Lower leg skin (tissue), 4 donors: ENCODE measurements at regions not wholly inside any gene's neighbourhood (a gene's known extent, or its start where the extent isn't known, plus 50 kb on each side); places are given as distances from the start of the nearest gene placed in this dataset.

Source experiments
- DNase-seq, 2 donors: peaks; one replicate each; pipeline ENCODE4 v3.0.0-alpha.2; 2019; ENCODE audit warnings: low spot score in 2 of 2
- H3K4me3 ChIP-seq: fragments of 200-600 bp; sonication (generic); 2 replicates; pipeline ENCODE4 v1.5.1; 2017; ENCODE audit warnings: mild to moderate bottlenecking, low read depth; ENCODE audit not compliant: poor library complexity, severe bottlenecking
- CTCF ChIP-seq, 3 donors: fragments of 450-650 bp; IDR thresholded peaks; one replicate each; pipeline ENCODE4 v1.5.1; 2016; ENCODE audit warnings: antibody characterized with exemption in 3 of 3, mild to moderate bottlenecking in 3 of 3, moderate library complexity in 2 of 3
- POLR2A ChIP-seq, 2 donors: fragments of 450-650 bp; IDR thresholded peaks; one replicate each; pipeline ENCODE4 v1.6.1; 2016 to 2017; ENCODE audit warnings: antibody characterized with exemption in 2 of 2, mild to moderate bottlenecking in 1 of 2, moderate library complexity in 1 of 2
- WGBS, 2 donors: methylation state at CpG; one replicate each; pipeline ENCODE4 v1.1.5; 2018; 5-methylcytosine and 5-hydroxymethylcytosine counted together
- intact Hi-C: fragments of 100-400 bp; cut with DNase I; formaldehyde crosslinking; loops from one replicate; pipeline ENCODE4 v1.15.0; 2023; ENCODE audit warnings: low total_unique reads

DNA sequence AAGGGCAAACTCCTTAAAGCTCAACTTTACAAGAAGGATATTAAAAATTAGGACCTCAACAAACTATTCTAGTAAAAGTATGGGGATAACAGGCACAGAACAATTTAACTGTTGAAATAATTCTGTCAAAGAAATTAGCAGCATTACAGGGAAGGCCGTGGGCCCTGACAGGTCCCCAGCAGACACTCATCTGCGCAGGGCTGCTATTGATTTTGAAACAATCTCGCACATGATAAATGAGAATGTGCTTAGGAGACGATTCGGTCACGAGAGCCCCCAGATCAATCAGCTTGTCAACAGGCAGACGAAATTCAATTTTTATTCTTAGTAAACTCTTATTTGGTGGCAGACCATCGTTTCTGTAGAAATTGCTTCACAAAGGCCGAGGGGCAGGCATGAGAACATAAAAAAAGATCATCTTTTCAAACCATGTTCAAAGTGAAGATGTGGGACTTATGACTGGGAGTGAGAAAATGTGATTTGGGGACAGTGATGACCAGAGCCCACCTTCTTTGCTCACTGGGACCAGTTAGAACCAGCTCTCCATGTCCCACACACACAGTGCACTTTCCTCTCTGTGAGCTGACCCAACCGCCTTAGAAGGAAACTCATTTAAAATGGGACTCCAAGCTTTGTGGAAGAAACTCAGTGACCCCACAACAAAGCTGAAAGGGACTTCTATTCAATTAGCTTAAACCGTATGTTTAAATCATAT, 654.5 kb downstream of the TOX3 start:
- DNase-seq: no peak
- TF ChIP-seq POLR2A (IDR thresholded peaks at IDR 0.05) (no peak), CTCF (IDR thresholded peaks at IDR 0.05) (no peak)
- intact Hi-C loops: no loop called here
- no peak overlapping the region for H3K4me3 ChIP-seq
- 75% methylated on average over 11 of the region's 11 CpGs for WGBS, 2 donors

GRCh38 chr16:51888534-51888933, 658.4 kb downstream of the TOX3 start:
- WGBS, 2 donors: 86 to 91% methylated on average over 1 of the region's 1 CpG
- TF ChIP-seq CTCF (IDR thresholded peaks at IDR 0.05) (no peak), POLR2A (IDR thresholded peaks at IDR 0.05) (no peak)
- intact Hi-C loops: no loop called here

DNA sequence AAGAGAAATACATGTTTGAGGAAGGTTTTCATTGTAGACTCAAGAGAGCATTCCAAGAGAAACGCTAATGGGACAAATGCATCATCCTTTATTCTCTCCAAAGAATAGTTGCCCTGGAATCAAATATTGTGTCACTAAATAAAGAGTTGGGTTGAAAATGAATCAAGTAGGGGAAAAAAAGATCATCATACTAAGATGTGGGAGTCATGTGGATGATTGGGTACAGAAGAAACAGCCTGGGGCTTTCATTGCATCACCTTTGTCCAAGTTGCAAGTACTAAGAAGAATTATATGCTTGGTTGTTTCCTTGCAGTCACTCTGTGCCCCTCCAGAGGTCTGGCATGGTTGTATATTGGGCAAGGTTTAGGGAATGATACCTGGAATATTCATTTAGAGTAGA, 658.9 kb downstream of the TOX3 start:
- intact Hi-C loops: no loop called here
- no peak overlapping the region for H3K4me3 ChIP-seq
- 82 to 90% methylated on average over 1 of the region's 1 CpG for WGBS, 2 donors
- no peak for DNase-seq
- TF ChIP-seq POLR2A (IDR thresholded peaks at IDR 0.05) (no peak), CTCF (IDR thresholded peaks at IDR 0.05) (no peak)

More at GRCh38 chr16:51888534-51888933, 658.4 kb downstream of the TOX3 start:
- no peak overlapping the region for H3K4me3 ChIP-seq
- DNase-seq: no peak

- no peak overlapping the region for H3K4me3 ChIP-seq
- intact Hi-C loops: no loop called here
- DNase-seq: no peak
- 78 to 81% methylated on average over 2 of the region's 2 CpGs for WGBS, 2 donors
- TF ChIP-seq CTCF (IDR thresholded peaks at IDR 0.05) (no peak), POLR2A (IDR thresholded peaks at IDR 0.05) (no peak)
These were observed 660.5 kb downstream of the TOX3 start for GRCh38 chr16:51886456-51886855.

DNA sequence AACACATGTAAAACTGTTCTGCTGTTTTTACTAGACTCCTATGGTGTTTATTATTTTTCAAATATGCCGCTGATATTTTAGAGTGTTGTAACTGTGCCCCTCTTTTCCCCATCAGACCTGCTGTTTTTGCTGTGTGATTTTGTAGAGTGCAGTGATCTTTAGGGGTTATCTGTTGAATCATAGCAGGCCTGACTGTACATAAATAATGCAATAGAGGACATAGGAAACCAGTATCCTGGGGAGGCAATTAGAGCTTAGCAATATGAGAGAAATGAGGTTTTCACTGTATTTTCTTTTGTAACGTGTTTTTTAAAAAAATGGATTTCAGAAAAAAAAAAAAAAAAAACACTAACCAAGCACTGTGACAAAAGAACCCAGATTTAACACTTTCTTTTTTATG, 662.2 kb downstream of the TOX3 start:
- TF ChIP-seq CTCF (IDR thresholded peaks at IDR 0.05): no peak
- DNase-seq: no peak
- 83 to 86% methylated on average over 2 of the region's 2 CpGs for WGBS, 2 donors

DNA sequence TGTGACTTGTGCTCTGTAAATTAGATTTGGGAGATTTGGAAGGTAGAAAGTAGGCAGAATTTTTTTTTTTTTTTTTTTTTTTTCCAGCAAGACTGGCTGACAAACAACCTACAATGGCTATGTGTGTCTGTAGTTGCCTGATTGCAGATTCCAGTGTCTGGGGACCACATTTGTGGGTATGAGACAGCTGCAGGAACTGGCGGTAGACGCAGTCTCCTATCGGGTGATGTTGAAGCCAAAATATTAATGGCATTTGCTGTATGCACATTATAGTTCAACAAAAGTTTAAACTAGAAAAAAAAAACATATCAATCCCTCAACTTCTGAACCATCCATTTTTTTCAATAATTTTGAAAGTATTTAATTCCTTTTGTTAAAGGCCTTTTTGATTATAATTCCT, 665.2 kb downstream of the TOX3 start:
- no peak overlapping the region for H3K4me3 ChIP-seq
- DNase-seq: no peak
- TF ChIP-seq CTCF (IDR thresholded peaks at IDR 0.05): no peak
- no peak for TF ChIP-seq POLR2A (IDR thresholded peaks at IDR 0.05)
- intact Hi-C loops: no loop called here
- WGBS, 2 donors: 55 to 59% methylated on average over 3 of the region's 3 CpGs

More for the DNA sequence above, 662.2 kb downstream of the TOX3 start:
- intact Hi-C loops: no loop called here
- H3K4me3 ChIP-seq: no peak overlapping the region
